C1 segment of cervical spinal cord (tissue), 14 donors: ENCODE measurements at regions not wholly inside any gene's neighbourhood (a gene's known extent, or its start where the extent isn't known, plus 50 kb on each side); places are given as distances from the start of the nearest gene placed in this dataset.
"Not testable (repeated sequence)": the region's sequence is repeated elsewhere in the genome, so short reads cannot be mapped to it uniquely, and the experiment has no call there.

Source experiments
- DNase-seq, 14 donors: peaks; one replicate each; lab custom pipeline; 2025; lab: John Stamatoyannopoulos, UW

GRCh38 chr5:157949520-157949919 is 90.6 kb upstream of the CLINT1 start:
- DNase-seq, result no peak

DNA sequence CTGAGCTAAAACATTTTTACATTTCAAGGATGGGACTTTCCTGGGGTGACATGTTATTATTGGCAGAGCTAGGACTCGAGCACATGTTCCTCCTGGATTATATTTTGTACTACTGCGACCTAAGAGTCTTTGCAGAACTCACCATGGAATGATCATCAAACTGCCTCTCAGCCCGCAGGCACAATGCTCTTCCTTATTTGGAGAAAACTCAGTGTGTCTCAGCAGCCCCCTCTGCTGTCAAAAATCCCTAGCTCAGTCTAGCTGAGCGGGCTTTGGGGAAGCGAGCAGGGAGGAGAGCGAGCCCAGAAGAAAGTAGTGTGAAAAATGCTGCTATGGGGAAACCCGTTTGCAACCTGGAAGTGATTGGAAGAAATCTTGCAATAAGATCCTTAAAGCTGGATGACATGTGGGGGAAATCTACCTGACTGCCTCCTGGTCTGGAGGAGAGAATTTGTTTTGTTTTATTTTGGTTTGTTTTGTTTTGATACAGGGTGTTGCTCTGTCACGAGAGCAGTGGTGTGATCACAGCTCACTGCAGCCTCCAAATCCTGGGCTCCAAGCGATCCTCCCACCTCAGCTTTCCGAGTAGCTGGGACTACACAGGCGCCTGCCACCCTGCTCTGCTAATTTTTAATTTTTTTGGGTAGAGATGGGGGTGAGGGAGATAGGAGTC is 89.9 kb upstream of the CLINT1 start:
- DNase-seq, result peak in 13 of 14 donors; percentile 1 to 73 (median 58)

DNA sequence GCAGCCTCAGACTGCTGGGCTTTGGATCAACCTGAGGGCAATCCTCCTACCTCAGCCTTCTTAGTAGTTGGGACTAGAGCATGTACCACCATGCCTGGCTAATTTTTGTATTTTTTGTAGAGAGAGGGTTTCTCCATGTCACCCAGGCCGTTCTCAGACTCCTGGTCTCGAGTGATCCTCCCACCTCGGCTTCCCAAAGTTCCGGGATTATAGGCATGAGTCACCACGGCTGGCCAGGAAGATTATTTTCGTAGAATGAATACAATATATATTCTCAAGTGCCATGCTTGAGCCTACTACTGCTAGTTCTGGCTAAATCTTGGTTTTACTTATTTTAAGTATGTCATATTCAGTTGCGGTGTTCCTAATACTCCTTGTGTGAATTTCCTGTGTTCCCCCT is 88.2 kb upstream of the CLINT1 start:
- DNase-seq, result no peak

GRCh38 chr5:157945822-157946221 is 86.9 kb upstream of the CLINT1 start:
- not testable (repeated sequence) for DNase-seq

- DNase-seq, result no peak
Observed at GRCh38 chr5:157944938-157945337, 86.0 kb upstream of the CLINT1 start.

DNA sequence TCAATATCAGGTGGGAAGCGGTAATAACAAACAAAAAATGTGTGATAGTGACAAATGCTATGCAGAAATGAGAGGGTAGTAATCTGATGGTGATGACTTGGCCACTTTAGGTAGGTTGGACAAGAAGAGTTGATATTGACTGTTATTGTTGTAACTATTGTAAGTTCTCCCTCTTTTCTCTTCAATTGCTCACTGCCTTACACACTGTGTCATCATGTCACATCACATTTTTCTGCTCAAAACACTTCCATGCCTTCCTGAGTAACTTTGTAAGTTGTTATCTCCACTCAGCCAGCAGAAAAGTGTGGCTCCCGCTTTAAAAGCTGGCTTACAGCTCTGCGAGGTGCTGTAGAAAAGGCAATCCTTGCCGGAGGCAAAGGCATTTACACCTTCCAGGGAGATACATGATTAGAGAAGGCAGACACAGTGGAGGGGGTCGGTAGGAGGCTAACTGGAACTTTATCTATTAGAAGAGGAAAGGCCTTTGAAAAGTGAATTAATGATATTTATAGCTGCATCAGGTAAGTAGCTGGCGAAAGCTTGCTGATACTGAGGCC is 85.2 kb upstream of the CLINT1 start:
- DNase-seq, result no peak

- no peak for DNase-seq
Observed at GRCh38 chr5:157942595-157942994, 83.7 kb upstream of the CLINT1 start.

DNA sequence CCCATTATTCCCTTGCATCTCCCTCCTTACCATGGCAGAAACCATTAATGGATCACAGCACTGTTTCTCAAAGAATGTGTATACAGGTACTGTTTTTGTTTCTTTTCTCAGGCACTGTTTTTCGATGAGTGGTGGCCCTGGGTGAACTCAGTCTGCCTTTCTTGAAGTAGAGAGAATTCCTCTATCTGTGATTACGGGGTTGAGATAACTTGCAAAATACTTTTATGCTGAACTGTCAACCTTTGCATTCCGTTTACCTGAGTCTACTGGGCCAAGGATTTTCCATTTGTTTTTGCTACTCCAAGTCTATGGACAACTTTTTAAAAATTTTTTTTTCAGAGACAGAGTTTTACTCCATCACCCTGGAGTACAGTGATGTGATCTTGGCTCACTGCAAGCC is 82.7 kb upstream of the CLINT1 start:
- DNase-seq, result no peak

DNA sequence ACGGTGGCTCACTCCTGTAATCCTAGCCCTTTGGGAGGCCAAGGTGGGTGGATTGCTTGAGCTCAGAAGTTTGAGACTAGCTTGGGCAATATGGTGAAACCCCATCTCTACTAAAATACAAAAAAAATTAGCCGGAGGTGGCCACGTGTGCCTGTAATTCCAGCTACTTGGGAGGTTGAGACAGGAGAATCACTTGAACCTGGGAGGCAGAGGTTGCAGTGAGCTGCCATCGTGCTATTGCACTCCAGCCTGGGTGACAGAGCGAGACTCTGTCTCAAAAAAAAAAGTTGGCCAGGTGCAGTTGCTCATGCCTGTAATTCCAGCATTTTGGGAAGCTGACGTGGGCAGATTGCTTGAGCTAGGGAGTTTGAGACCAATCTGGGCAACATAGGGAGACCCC is 79.2 kb upstream of the CLINT1 start:
- DNase-seq, result not testable (repeated sequence)

DNA sequence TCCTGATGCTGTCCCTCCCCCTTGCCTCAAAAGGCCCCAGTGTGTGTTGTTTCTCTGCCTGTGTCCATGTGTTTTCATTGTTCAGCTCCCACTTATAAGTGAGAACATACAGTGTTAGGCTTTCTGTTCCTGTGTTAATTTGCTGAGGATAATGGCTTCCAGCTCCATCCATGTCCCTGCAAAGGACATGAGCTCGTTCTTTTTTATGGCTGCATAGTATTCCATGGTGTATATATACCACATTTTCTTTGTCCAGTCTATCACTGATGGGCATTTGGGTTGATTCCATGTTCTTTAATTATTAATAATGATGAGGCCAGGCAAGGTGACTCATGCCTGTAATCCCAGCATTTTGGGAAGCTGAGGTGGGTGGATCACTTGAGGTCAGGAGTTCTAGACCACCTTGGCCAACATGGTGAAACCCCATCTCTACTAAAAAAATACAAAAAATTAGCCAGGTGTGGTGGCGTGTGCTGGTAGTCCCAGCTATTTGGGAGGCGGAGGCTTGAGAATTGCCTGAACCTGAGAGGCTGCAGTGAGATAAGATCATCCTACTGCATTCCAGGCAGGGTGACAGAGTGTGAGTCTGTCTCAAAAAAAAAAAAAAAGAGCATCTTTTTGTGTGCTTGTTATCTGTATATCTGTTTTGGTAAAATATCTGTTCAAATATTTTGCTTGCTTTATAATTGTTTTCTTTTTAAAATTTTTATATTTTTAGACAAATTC is 78.0 kb upstream of the CLINT1 start:
- not testable (repeated sequence) for DNase-seq

DNA sequence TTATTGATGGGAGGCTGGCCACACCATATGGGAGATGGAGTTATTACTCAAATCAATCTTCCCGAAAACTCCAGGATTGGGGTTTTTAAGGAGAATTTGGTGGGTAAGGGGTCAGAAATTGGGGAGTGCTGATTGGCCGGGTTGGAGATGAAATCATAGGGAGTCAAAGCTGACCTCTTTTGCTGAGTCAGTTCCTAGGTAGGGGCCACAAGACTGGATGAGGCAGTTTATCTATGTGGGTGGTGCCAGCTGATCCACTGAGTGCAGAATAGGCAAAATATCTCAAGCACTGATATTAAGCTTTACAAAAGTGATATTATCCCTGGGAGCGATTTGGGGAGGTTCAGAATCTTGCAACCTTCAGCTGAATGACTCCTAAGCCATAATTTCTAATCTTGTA is 75.7 kb upstream of the CLINT1 start:
- DNase-seq, result no peak

DNA sequence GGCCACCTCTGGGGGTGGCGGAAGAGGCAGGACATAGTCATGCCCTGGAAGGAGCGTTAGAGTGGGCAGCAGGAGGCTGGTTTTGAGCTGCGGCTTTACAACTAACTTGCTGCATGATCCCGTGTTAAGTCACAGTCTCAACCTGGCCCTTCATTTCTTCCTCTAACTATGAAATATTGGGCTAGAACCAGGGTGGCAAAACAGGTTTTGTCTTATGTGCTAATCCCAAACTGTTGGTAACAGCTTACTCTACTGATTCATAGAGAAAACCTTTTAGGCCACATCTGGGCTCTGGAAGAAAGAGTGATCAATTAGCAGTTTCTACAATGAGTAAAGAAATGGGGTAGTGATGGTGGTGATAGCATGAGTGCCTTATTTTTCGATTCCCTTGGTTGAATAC is 74.1 kb upstream of the CLINT1 start:
- no peak for DNase-seq

DNA sequence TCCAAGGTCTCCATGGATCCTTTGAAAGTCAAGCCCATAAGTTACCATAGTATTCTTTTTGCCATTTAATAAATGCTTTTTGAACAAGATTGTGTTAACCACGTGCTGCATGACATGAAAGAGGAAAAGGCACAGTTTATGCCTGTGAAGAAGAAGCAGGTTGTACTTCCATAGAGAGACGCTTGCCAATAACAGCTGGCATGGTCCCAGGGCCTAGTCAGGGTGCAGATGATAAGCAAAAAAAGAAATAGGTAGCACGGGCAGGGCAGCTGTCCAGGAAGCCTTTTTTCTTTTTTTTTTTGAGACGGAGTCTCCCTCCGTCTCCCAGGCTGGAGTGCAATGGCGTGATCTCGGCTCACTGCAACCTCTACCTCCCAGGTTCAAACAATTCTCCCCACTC is 71.8 kb upstream of the CLINT1 start:
- DNase-seq, result no peak

GRCh38 chr5:157926977-157927376 is 68.0 kb upstream of the CLINT1 start:
- no peak for DNase-seq

- no peak for DNase-seq
Observed at GRCh38 chr5:157925786-157926671, 67.1 kb upstream of the CLINT1 start.

- DNase-seq, result no peak
Observed at GRCh38 chr5:157924931-157925729, 66.2 kb upstream of the CLINT1 start.

- DNase-seq, result no peak
Observed at GRCh38 chr5:157924490-157924889, 65.5 kb upstream of the CLINT1 start.

- no peak for DNase-seq
Observed at GRCh38 chr5:157923765-157924164, 64.8 kb upstream of the CLINT1 start.

DNA sequence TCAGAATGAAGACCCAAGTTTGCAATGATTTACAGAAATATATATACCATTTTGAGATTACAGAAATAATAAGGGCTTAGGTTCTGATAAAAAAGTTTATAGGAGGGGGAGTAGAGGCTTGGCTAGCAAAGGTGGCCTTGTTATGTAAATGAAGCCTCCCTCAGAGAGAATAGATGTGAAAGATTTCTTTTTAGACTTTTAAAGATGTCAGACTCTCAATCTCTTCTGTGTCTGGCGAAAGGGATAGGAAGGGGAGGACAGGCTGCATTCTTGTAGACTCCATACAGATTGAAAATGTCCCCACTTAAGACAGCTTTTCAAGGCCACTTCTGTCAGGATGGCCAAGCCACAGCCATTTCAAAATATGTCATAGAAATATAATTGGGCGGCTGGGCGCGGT is 63.1 kb upstream of the CLINT1 start:
- no peak for DNase-seq

DNA sequence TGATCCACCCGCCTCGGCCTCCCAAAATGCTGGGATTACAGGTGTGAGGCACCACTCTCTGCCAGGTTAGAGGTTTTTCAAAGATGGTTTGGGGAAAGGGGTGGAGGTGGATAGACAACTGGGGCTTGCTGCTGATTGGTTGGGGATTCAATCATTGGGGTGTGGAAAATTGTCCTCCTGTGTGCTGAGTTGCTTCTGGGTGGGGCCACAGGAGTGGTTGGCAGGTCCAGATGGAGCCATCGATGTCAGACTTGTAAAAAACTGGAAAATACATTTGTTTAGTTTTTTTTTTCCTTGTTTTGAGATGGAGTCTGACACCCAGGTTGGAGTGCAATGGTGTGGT is 61.9 kb upstream of the CLINT1 start:
- no peak for DNase-seq
